ENCODE measurements at regions not wholly inside any gene's neighbourhood (a gene's known extent, or its start where the extent isn't known, plus 50 kb on each side); places are given as distances from the start of the nearest gene placed in this dataset.

DNA sequence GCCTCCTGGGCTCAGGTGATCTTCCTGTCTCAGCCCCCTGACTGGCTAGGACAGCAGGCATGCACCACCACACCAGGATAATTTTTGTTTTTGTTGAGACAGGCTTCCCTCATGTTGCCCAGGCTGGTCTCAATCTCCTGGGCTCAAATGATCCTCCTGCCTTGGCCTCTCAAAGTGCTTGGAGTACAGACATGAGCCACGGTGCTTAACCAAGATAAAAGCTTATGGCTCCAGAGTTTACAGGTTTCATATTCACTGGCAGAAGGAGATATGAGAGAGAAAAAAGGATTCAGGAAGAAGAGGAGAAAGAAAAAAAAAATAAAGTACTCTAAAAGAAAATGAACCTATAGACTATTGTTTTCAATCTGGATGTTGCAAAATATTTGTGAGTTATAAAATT lies 748.8 kb upstream of the NCAM2 start:
- intact Hi-C loops (cut with micrococcal nuclease) = no loop called here
- no TSS peak for BruUV-seq (replicated peaks)
- FAIRE-seq = no peak
- no peak overlapping the region for H3K4me2 ChIP-seq (ENCODE audit: insufficient read depth, low read length)
- no peaks in the 10 kb centered on the region for H3K79me2 ChIP-seq (ENCODE audit: control insufficient read depth, insufficient read depth, low read length)
- DNase-seq (ENCODE audit: low read depth, low spot score) = no peak
- no peaks in the 10 kb centered on the region for H3K9me1 ChIP-seq (replicated peaks; ENCODE audit: control insufficient read depth, extremely low read depth, insufficient read depth, low read length)
- no peaks in the 10 kb centered on the region for H3K27me3 ChIP-seq (ENCODE audit: control insufficient read depth in 2 of 2, insufficient read depth in 2 of 2, low read length in 2 of 2)
- no peak for TF ChIP-seq MYC (IDR thresholded peaks at IDR 0.05; ENCODE audit: low read depth, low read length)
- no peak for TF ChIP-seq POLR2A (IDR thresholded peaks at IDR 0.05; ENCODE audit: low read depth, low read length)
- no peak for TF ChIP-seq FOS (IDR thresholded peaks at IDR 0.05; ENCODE audit: borderline replicate concordance, insufficient read depth, low read length)
- TF ChIP-seq, protein P1, sequence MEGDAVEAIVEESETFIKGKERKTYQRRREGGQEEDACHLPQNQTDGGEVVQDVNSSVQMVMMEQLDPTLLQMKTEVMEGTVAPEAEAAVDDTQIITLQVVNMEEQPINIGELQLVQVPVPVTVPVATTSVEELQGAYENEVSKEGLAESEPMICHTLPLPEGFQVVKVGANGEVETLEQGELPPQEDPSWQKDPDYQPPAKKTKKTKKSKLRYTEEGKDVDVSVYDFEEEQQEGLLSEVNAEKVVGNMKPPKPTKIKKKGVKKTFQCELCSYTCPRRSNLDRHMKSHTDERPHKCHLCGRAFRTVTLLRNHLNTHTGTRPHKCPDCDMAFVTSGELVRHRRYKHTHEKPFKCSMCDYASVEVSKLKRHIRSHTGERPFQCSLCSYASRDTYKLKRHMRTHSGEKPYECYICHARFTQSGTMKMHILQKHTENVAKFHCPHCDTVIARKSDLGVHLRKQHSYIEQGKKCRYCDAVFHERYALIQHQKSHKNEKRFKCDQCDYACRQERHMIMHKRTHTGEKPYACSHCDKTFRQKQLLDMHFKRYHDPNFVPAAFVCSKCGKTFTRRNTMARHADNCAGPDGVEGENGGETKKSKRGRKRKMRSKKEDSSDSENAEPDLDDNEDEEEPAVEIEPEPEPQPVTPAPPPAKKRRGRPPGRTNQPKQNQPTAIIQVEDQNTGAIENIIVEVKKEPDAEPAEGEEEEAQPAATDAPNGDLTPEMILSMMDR (IDR thresholded peaks at IDR 0.05; ENCODE audit: extremely low read depth in 1 of 2, insufficient read depth in 1 of 2, low read depth in 1 of 2, low read length in 2 of 2) = no peak
- TF ChIP-seq POLR2AphosphoS5 (IDR thresholded peaks at IDR 0.05; ENCODE audit: insufficient read depth, low read depth, low read length) = no peak
- no peak for TF ChIP-seq JUN (IDR thresholded peaks at IDR 0.05; ENCODE audit: borderline replicate concordance, insufficient read depth, insufficient read length, low read depth)
- TF ChIP-seq, protein P2, sequence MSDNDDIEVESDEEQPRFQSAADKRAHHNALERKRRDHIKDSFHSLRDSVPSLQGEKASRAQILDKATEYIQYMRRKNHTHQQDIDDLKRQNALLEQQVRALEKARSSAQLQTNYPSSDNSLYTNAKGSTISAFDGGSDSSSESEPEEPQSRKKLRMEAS (IDR thresholded peaks at IDR 0.05; ENCODE audit: insufficient read depth, insufficient read length) = no peak
- no peak for TF ChIP-seq EZH2 (IDR thresholded peaks at IDR 0.05; ENCODE audit: borderline replicate concordance, low read depth, low read length, severe bottlenecking)
- TF ChIP-seq GATA2 (IDR thresholded peaks at IDR 0.05; ENCODE audit: insufficient read depth, insufficient read length, low read depth, low read length) = no peak
- H3K9ac ChIP-seq (replicated peaks; ENCODE audit: extremely low read depth, insufficient read depth, low read length) = no peak overlapping the region
- H3K4me1 ChIP-seq (ENCODE audit: control insufficient read depth, extremely low read depth, insufficient read depth, low read length) = no peaks in the 10 kb centered on the region
- POLR2A ChIA-PET = no interaction called here
- no peak overlapping the region for H3K27ac ChIP-seq (ENCODE audit: insufficient read depth, low read depth, low read length)
- dilution Hi-C loops (cut with MboI; ENCODE audit: extremely low pct_ligation_motif_present, low sequenced_read_pairs) = no loop called here
- no peak overlapping the region for H2AFZ ChIP-seq (ENCODE audit: low read depth, low read length)
- no peaks in the 10 kb centered on the region for H4K20me1 ChIP-seq (replicated peaks; ENCODE audit: control insufficient read depth, extremely low read depth, insufficient read depth, low read length)
- H3K9me3 ChIP-seq (replicated peaks; ENCODE audit: control insufficient read depth, insufficient read depth, low read length) = no peaks in the 10 kb centered on the region
- H3K36me3 ChIP-seq (ENCODE audit: control insufficient read depth in 2 of 2, extremely low read depth in 1 of 2, insufficient read depth in 2 of 2, low read length in 2 of 2) = no peaks in the 10 kb centered on the region
- CTCF ChIA-PET = no interaction called here
- H3K4me3 ChIP-seq (replicated peaks in 1 of 3; ENCODE audit: insufficient read depth in 1 of 3, low read depth in 1 of 3, low read length in 3 of 3) = no peak overlapping the region

Data from endothelial cell of umbilical vein (primary cell).